ENCODE measurements at regions not wholly inside any gene's neighbourhood (a gene's known extent, or its start where the extent isn't known, plus 50 kb on each side); places are given as distances from the start of the nearest gene placed in this dataset.

DNA sequence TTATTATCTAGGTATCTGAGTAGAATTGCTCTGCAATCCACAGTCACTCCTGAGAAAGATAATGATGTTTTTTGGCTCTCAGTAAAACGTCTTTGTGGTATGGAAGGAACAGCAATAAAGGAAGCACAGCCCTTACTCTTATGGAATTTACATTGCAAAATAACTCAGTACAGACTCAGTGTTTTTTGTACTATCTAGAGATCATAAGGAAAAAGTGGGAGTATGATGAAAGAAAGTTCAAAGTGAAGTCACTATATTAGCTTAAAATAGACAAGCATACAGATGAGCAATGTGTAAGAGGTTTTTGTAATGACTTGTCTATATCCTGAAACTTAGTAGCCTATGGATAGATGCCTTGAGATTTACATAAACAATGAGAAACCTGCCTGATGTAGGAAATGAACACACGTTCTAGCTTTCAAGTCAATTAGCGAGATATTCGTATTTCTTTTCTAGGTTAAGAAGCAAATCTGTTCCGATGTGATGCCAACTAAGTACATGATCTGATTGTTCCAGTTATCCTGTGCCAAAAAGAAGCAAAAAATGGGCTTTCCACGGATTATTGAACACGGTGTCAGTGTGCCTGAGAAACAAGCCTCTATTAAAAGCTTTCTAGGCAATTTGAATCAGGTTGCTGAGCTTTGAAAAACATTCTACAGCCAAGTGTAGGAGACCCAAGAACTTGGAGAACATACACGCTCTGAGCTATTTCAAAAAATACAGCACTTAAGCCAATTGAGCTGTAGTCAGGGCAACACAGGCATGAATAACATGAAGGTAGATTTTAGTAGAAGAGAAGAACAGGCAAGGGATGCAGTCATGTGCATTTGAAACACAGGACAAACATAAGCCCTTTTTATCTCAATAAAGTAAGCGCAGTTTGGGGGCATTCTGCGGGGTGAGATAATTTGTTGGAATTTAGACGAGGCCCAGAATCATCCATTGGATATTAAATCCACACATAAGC lies 86.3 kb upstream of the TAF11L2 start:
- no peak for TF ChIP-seq POLR2A (IDR thresholded peaks at IDR 0.05)
- TF ChIP-seq CTCF (IDR thresholded peaks at IDR 0.05), result no peak

Data from ovary (tissue), 3 donors.